SK-N-SH (cell line): ENCODE measurements at regions not wholly inside any gene's neighbourhood (a gene's known extent, or its start where the extent isn't known, plus 50 kb on each side); places are given as distances from the start of the nearest gene placed in this dataset.

Source experiments
- EZH2phosphoT487 ChIP-seq: fragments of 200-600 bp; sonication (generic); IDR thresholded peaks from 2 replicates; pipeline ENCODE4 v1.6.1; 2017; ENCODE audit warnings: low read depth, mixed run types, mild to moderate bottlenecking, antibody characterized with exemption, moderate library complexity, borderline replicate concordance
- FOXJ3 ChIP-seq: sonication (generic); formaldehyde crosslinking; IDR thresholded peaks from 2 replicates; pipeline ENCODE4 v1.5.1; 2020; ENCODE audit warnings: mild to moderate bottlenecking, missing genetic modification reagents
- RFX5 ChIP-seq: IDR thresholded peaks from 2 replicates; pipeline ENCODE4 v1.6.1; 2012; ENCODE audit warnings: mild to moderate bottlenecking, improper control_type of control experiment, low read length
- YY1 ChIP-seq: IDR thresholded peaks from 2 replicates; pipeline ENCODE4 v1.4.0; 2012; ENCODE audit warnings: low read depth, mild to moderate bottlenecking
- TF ChIP-seq, protein P1 (sequence below): fragments of 200-600 bp; sonication (generic); IDR thresholded peaks from 2 replicates; pipeline ENCODE4 v1.6.1; 2017; ENCODE audit warnings: antibody characterized with exemption, mild to moderate bottlenecking, moderate library complexity

DNA sequence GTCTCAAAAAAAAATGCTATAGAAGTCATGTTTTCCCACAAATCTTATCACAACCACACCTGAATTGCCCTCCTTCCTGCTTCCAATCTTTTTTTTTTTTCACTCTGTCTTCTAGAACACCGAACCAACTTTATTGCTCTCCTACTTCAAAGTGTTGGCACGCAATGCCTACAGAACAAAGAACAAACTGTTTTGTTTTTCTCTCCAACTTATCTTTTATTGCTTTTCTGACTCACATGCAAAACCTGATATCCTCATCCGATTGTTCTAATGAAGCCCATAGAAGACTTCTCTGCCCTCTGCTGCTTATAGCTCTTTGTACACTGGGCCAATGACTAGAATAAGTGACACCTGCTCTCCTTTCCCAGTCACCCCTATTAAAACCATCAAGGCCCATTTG, 602.8 kb downstream of the EPHA4 start:
- TF ChIP-seq, protein P1, sequence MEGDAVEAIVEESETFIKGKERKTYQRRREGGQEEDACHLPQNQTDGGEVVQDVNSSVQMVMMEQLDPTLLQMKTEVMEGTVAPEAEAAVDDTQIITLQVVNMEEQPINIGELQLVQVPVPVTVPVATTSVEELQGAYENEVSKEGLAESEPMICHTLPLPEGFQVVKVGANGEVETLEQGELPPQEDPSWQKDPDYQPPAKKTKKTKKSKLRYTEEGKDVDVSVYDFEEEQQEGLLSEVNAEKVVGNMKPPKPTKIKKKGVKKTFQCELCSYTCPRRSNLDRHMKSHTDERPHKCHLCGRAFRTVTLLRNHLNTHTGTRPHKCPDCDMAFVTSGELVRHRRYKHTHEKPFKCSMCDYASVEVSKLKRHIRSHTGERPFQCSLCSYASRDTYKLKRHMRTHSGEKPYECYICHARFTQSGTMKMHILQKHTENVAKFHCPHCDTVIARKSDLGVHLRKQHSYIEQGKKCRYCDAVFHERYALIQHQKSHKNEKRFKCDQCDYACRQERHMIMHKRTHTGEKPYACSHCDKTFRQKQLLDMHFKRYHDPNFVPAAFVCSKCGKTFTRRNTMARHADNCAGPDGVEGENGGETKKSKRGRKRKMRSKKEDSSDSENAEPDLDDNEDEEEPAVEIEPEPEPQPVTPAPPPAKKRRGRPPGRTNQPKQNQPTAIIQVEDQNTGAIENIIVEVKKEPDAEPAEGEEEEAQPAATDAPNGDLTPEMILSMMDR, result no peak
- TF ChIP-seq RFX5, result no peak
- no peak for TF ChIP-seq EZH2phosphoT487
- TF ChIP-seq YY1, result no peak
- TF ChIP-seq FOXJ3, result no peak
